ENCODE measurements at regions not wholly inside any gene's neighbourhood (a gene's known extent, or its start where the extent isn't known, plus 50 kb on each side); places are given as distances from the start of the nearest gene placed in this dataset.

- no peak for TF ChIP-seq POLR2A (IDR thresholded peaks at IDR 0.05)
- no peak for TF ChIP-seq POLR2AphosphoS5 (IDR thresholded peaks at IDR 0.05)
Measured at GRCh38 chr2:9708683-9709538, 78.1 kb upstream of the YWHAQ start.

Measured in gastroesophageal sphincter (tissue), 2 donors.